HG02981 (cell line): ENCODE measurements at regions not wholly inside any gene's neighbourhood (a gene's known extent, or its start where the extent isn't known, plus 50 kb on each side); places are given as distances from the start of the nearest gene placed in this dataset.

Source experiments
- ATAC-seq: cut with Tn5 transposase; IDR thresholded peaks from one replicate; pipeline ENCODE4 v1.9.1; 2021; ENCODE audit warnings: mild to moderate bottlenecking, moderate library complexity; ENCODE audit not compliant: unreplicated experiment

DNA sequence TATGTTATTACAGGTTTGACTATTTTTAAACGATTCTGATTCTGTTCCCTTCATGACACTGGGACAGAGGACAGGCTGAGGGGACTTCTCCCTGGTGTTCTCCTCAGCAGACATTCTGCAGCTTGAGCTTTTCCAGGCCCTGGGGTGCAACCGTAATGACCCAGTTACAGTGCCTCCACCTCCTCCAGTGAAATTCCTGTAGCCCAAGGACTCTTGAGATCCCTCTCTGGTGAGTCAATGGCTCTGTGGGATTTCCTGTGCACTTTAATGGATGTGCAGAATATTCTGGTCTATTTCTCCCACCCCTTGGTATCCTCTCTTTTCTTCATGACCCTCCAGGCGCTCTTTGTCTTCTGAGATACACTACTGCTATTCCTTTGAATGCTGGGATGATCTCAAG lies 319.3 kb downstream of the INHBA start:
- ATAC-seq = no peak

DNA sequence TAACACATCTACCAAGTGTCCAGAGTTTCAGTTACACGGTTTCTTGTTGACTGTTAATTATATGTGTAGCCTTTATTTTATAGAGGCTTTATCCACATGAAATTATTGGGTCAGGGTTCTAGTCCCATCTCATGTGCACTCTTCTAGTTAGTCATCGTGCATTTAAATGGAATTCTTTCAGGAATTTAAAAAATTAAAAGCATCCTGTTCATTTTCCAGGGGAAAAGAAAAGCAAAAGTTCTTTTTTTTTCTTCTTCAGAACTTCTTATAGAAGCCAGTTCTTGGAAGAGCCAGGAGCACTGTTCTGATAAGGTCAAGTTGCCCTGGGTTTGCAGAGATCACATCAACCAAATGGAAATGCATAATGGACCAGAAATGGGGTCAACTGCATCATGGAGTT lies 324.7 kb downstream of the INHBA start:
- ATAC-seq = no peak

DNA sequence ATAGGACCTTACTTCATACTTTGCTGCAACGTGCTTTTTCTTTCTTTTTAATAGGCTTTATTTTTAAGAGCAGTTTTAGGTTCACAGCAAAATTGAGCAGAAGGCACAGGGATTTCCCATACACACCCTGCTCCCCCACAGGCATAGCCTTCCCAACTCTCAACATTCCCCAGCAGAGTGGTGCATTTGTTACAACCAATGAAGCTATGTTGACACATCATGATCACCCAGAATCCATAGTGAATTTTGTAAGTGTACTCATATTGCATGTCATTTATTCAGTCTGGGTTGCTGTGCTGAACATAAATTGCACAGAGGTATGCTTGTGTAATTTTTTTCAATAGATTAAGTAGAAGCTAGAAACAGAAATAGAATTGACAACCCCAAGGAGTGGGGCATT lies 327.3 kb downstream of the INHBA start:
- no peak for ATAC-seq

DNA sequence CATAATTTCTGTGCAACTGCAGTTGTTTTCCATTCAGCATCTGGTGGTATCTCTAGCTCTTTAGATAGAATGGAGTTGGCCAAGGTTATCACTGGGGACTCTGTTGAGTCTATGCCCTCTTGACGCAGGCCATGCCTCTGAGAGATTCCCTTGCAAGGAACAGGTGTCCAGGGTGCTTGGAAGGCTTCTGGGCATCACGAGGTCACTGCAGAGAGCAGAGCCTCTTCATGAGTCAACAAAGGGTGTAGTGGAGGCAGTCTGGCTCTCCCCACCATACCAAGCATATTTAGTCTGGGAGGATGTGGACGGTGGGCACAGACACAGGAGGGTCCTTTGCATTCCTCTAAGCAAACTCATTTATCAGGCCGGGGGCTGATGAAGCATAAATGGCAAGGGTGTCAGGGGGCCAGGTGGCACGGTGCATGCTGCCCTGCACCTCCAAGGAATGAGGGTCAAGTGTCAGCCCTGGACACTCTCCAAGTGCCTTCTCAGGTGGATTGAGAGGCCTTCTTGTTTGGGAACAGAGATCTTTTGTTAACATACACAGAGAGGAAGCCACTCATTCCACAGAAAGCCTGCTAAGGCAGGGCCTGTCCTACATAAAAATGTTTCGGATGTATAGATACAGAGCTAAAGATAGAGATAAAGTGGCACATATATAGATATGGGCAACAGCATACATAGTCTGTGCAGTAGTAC lies 328.6 kb downstream of the INHBA start:
- ATAC-seq = no peak

DNA sequence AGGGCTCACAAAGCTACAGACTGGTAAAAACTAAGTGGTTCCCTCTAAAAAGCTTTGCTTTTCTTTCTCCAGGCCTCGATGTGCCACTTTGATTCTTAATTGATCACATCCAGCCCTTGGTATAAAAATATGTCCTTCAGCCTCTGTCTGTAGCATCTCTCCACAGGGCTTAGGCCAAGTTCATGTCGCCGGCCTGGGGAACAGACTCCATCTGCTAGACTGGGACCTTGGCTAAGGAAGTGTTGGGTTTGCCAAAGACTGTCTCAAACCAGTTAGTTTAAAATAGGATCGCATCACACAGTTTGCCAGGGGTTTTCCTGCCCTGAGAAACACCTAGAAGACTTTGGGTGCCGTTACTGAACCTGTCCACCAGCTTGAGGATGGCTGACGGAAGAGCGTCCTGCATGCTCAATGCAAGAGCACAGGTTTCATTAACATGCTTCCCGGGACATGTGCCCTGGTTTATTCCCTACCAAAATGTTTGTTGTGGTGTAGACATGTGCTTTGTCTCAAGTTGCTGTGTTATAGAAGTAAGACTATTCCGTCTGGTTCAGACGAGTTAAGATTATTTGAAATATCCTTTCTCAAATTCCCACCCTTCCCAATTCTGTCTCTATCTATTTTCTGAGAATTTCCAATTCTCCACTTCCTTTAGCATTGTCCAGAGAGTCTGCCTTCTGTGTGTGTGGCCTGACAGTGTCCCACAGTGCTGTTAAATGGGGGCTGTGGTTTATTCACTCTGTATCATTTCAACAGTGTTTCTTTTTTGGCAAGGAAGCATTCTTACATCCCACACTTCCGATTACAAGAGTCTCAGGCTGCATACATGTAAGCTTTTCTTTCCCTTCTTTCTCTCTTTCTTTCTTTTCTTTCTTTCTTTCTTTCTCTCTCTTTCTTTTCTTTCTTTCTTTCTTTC lies 334.7 kb downstream of the INHBA start:
- ATAC-seq = no peak

DNA sequence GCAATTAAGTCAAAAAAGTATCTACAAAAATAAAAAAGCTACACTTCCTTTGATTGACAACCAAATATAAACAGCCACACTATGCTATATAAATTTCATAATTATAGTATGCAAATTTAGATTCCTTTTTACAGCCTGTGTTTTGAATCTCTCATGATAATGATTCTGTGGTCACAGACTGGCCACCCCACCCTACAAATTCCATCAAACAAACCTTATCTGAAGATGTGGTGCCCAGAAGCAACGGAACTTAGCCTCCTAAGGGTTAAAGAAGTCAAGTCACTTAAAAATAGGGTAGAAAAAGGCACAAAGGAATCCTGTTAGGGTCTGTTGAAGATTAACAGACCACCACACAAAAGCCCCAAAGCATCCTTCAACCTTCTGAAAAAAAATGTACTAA lies 351.8 kb downstream of the INHBA start:
- ATAC-seq = no peak

DNA sequence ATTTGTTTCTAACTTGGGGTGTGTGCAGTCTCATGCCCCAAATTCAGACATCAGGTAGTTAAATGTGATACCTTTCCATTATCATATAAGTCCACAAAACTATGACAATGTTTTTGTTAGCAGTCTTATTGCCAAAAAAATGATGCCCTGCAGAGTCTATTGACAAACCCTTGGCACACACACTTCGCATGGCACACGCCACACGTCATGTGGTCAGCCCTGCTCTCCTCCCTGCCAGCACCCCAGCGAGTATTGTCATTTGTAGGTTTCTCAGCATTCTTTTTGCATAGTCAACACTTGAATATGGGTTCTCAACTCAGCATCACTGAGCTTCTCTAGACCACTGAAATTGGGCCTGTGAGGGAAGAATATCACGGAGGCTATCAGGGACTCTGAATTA lies 356.0 kb downstream of the INHBA start:
- ATAC-seq = no peak

DNA sequence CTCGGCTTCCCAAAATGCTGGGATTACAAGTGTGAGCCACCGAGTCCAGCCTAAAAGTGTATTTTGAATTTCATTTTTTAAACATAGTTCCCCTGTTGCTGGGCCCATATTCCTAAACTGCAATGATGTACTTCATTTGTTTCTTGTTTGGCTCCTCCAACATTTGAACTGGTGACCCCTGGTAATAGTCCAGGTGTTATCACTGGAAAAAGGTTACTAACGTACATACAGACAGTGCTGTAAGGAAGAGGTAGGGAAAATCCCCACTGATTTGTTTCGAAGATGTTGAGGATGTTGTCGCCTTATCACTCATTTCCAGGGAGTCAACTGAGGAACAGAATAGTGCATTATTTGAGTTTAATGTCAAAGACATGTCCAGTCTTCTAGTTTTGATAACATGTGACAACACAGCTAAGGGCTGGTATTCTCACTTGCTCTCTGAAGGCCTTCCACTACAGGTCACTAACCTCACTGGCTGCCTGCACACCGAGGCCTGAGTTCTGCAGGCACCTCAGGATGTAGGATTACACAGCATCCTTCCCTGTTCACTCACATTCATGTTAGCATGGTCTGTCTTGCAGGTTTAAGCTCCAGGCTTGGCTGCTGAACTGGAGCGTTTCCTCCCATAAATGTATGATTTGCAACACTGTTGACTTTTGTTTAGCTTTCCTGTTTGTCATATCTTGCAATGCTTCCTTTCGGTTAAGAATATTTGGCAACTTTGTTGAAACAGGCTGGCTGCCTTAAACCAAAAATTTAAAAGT lies 362.8 kb downstream of the INHBA start:
- no peak for ATAC-seq

DNA sequence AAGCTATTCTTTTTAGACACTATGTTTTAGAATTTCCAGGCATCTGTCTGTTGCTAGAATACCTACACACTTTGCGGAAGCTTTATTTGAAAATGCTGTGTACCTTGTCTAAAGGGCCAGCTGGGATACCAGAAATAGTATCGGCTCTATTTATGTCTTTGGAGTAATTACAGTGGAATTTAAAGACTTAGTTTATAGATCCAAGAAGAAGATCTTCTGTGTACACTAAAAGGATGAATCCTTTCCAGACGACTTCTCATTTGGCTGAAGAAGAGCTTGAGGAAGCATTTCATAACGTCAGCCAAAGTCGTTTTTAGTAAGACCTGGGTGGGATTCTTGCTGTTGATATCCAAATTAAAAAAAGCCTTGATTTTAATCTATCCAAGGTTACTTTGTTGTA lies 365.9 kb downstream of the INHBA start:
- ATAC-seq = no peak

DNA sequence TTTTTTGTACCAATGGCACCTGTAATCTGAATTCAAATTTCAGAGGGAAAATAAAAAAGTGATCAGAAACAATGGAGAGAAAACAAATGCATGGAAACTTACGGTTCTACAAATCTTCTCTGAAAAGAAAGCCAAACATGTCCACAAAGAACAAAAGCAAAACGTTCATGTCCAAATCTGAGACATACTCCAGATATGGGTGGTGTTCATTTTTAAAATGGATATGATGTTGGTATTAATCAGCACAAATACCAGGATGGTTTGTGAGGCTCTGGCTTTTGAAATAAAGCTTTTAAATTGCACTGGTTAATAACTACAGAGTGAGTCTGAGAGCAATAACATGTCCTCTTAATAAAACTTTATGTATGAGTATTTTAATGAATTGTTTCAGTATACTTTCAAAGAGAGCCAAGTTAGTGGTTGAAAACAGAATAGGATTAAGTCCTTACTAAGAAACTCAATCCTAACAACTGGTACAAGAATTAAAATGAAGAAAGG lies 366.4 kb downstream of the INHBA start:
- no peak for ATAC-seq

DNA sequence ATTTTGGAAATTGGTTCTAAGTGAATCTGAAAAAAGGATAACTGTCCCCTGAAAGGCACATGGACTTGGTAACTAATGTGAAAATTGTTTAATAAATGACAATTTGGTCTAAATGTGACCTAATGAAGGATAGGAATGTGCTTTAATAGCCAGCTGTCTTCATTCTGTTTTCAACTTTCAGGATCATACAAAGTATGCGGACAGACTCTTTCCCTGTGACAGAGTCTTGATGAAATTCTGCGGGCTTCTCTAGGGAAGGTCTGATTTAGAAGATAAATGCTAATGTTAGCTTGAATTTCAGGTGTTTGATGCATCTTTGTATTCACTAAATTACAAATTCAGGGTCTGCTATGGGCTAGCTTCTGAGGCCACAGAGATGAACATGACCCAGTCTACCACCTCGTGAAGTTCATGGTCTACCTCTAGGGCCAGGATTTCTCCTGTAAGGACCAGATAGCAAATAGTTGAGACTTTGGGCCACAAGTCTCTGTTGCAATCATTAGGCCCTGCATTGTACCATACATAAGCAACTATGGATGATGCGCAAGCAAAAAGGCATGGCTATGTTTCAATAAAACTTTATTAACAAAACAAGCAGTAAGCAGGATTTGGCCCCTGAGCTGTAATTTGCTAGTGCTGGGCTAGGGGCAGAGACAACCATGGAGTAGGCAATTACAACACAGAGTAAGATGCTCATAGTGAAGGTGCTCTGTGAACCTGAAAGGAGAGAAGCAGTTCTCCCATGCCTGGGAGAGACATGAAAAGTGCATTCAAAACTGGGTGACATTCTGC lies 368.6 kb downstream of the INHBA start:
- no peak for ATAC-seq

DNA sequence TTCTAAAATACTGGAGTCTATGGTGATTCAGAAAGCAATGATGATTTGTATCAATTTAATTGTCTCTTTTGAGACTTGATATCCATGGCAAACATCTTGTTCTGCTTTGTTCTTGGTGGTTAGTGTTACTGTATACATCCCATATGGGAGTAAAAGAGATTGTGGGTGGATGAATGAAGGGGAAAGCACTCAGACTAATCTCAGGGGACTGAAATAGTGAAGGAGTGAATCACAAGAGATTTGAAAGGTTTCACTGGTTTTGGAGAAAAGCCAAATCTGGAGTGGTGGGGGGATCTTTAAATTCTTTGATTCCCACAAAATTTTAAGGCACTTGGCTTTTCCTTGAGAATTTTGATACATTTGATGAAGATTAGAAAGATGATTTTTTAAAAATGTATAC lies 369.4 kb downstream of the INHBA start:
- ATAC-seq = no peak

DNA sequence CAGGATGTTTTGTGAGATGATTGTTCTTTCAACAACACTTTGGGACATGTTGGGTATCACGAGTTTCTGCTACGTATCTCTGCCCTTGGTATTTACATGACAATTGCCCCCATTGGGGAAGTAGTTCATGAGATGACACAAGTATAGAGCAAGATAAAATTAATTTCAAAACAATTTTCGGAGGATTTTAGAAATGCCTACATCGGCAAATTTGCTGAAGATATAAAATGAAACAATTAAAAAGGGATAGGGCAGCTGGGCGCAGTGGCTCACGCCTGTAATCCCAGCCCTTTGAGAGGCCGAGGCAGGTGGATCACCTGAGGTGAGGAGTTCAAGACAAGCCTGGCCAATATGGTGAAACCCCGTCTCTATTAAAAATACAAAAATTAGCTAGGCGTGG lies 371.7 kb downstream of the INHBA start:
- ATAC-seq = no peak

DNA sequence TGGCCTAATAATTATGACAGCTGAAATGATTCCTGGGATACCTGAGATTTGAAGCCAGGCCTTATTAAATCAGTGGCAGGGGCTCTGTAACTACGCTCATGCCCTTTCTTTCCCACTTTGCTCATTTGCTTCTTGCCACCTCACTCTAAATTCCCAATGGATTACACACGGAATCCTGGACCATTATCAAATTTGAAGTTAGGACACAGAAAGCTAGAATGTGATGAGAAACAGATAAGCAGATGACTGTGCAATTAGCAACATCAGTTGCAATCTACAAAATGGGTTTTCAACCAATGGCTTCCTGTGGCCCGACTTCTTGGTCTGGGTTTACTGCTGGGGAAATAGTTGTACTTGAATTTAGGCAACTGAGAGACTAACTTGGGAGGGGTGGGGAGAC lies 374.3 kb downstream of the INHBA start:
- ATAC-seq = no peak

DNA sequence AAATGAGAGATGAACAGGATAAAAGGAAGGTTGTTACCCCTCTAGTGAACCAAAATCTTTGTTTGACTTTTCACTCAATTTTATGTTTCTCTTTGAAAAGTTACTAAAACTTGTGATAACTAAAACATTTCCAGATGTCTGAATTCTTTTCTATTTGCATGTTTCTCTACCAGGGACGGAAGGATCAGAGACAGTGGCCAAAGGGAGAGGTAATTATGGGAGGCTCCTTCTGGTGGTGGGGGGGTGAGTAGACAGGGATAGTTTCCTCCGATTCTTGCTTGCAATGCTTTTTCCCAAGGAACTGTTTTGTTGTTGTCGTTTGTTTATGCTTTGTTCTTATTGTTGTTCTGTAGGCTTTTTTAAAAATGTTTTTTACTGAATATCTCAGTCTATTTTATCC lies 374.8 kb downstream of the INHBA start:
- ATAC-seq = no peak

DNA sequence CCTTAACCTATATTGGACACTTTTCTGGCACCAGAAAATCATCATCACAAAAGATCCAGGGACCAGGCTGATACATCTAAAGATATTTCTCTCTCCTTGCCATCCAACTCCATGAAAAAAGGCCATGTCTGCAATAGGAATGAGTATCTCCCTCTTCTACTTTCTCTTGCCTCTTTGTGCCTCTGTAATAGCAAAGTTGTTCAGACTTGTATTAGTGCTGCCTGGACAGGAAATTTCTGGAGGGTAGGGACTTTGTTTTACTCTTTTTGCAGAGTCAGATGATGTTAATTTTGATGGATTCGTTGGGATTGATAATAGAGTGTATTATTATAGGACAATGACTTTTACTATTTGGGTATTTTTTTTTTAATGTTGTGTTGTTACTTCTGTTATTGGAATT lies 376.3 kb downstream of the INHBA start:
- ATAC-seq = no peak

DNA sequence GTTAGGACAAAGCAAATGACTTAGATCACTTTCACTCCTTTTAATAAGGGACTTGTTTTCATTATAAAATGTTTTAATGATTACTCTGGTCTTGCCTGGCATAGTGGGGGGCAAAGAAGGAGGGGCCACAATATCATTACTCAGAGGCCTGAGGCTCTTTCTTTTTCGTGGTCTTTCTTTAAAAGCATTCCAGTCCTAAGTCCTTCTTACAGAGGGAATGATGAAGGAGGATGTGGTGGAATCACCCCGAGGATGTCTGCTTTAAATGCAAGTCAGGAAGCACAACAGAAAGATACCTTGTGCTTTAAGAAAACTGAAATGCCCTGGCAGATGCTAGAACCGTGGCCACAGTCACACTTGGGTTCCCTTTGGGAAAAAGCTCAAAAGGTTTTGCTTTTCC lies 379.1 kb downstream of the INHBA start:
- ATAC-seq = no peak

DNA sequence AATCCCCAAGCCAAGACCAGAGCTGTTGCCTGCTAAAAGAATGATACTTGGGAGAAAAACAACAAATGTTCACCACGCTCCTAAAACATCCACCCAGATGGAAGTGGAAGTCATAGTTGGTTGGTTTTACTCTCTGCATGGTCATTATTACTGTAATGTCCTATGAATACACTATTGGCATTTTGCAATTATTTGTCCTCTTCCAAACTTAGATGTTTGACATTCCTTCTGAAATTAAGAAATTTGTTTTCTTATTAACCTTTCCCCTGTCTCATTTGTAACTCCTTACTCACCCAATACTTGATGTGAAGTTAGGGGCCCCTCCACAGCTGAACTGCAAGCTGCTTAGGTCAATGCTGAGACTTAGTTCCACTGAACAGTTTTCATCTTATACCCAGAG lies 383.3 kb downstream of the INHBA start:
- ATAC-seq = no peak

DNA sequence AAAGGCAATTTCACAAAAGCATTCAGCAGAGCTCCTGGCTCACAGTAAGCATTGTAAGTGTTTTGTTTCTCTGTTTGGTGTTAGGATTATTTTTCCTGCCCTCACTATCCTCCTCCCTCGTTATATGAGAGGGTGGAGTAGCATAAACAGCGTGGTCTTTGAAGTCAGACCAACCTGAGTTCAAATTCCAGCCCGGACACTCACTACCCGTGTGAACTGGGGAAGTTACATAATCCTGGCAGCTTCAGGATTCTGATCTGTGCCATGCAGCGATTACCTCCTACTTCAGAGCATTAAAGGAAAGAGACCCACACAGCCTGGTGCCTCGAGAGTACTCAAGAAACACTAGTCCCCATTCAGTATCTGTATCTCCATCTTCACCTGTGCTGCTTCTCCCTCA lies 386.5 kb downstream of the INHBA start:
- no peak for ATAC-seq

DNA sequence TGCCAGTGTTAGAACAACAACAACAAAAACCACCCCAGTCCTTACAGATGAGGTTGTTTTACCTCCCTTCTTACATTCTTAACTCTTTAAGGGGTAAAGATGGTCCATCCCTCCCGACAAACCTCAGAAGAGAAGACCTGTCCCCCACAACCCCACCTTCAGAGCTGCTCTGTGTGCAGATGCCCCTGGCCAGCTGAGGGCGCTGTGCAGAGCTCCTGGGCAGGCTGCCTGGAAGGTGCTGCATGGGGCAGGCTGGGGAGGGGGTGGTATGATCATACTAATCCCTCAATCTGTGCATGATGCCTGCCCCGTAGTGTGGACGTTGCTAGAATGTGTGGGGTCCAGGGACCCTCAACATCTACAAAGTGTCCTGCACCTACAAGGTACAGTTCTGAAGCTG lies 387.1 kb downstream of the INHBA start:
- ATAC-seq = no peak

DNA sequence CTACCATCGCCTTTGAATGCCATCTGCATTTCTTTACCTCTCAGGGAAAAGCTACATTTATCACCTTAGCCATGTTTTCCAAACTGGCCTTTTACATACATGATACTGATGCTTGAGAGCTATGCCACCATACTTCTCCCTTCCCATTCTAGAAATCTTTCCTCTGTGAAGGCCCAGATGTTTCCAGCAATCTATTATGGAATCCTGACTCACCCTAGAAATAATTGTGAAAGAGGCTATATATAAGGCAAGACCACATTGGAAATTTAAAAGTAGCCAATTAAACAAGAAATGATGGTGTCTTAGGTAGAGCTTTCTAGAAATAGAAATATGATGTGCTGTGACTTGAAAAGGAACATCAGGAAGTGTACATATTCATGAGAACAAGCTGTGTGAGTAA lies 389.7 kb downstream of the INHBA start:
- ATAC-seq = no peak
